Keratinocyte (primary cell): ENCODE measurements at regions not wholly inside any gene's neighbourhood (a gene's known extent, or its start where the extent isn't known, plus 50 kb on each side); places are given as distances from the start of the nearest gene placed in this dataset.

ENCODE experiments used
- DNase-seq: peaks from one replicate; pipeline ENCODE4 v3.0.0-alpha.2; 2011; ENCODE audit warnings: low read depth, missing footprints, low spot score
- FAIRE-seq: peaks from 2 replicates; lab custom pipeline; 2011; peaks lifted over from hg19 to GRCh38; lab: Jason Lieb, UNC
- H2AFZ ChIP-seq: 2 replicates; pipeline ENCODE4 v1.6.0; 2012; ENCODE audit warnings: low read length, control low read depth, inconsistent platforms; ENCODE audit not compliant: control insufficient read depth
- H3K27ac ChIP-seq: 2 replicates; pipeline ENCODE4 v1.5.1; 2011; ENCODE audit warnings: low read length; ENCODE audit not compliant: control insufficient read depth, insufficient read depth
- H3K27me3 ChIP-seq: 3 replicates; pipeline ENCODE4 v1.6.0; 2011; ENCODE audit warnings: low read length; ENCODE audit not compliant: control insufficient read depth, insufficient read depth; ENCODE audit errors: extremely low read depth
- H3K36me3 ChIP-seq, 2 experiments: 2 replicates in 1 of 2; 3 replicates in 1 of 2; pipeline ENCODE4 v1.5.1; 2011; ENCODE audit warnings: low read length in 2 of 2, mild to moderate bottlenecking in 1 of 2; ENCODE audit not compliant: control insufficient read depth in 2 of 2, insufficient read depth in 2 of 2; ENCODE audit errors: extremely low read depth in 1 of 2
- H3K4me1 ChIP-seq: 3 replicates; pipeline ENCODE4 v1.5.1; 2011; ENCODE audit warnings: low read length; ENCODE audit not compliant: control insufficient read depth, insufficient read depth; ENCODE audit errors: extremely low read depth
- H3K4me2 ChIP-seq: 3 replicates; pipeline ENCODE4 v1.6.0; 2011; ENCODE audit warnings: low read depth, low read length; ENCODE audit not compliant: control insufficient read depth, insufficient read depth; ENCODE audit errors: extremely low read depth
- H3K4me3 ChIP-seq, 3 experiments: fragments of 200-600 bp in 1 of 3; sonication (generic) in 1 of 3; 2 replicates in 2 of 3; 3 replicates in 1 of 3; pipeline ENCODE4 v1.5.1; 2011 to 2016; ENCODE audit warnings: low read length in 3 of 3, mild to moderate bottlenecking in 3 of 3, control low read depth in 2 of 3, inconsistent platforms in 1 of 3, low read depth in 1 of 3, mixed read lengths in 1 of 3, mixed run types in 1 of 3, moderate library complexity in 1 of 3; ENCODE audit not compliant: control insufficient read depth in 2 of 3, insufficient read depth in 2 of 3; ENCODE audit errors: extremely low read depth in 1 of 3
- H3K79me2 ChIP-seq: 2 replicates; pipeline ENCODE4 v1.6.0; 2012; ENCODE audit warnings: low read length; ENCODE audit not compliant: control insufficient read depth, insufficient read depth
- H3K9ac ChIP-seq: 3 replicates; pipeline ENCODE4 v1.6.0; 2011; ENCODE audit warnings: low read length; ENCODE audit not compliant: control insufficient read depth, insufficient read depth; ENCODE audit errors: extremely low read depth
- H3K9me1 ChIP-seq: 3 replicates; pipeline ENCODE4 v1.6.0; 2011; ENCODE audit warnings: low read length; ENCODE audit not compliant: control insufficient read depth, insufficient read depth; ENCODE audit errors: extremely low read depth
- H3K9me3 ChIP-seq: 2 replicates; pipeline ENCODE4 v1.5.1; 2012; ENCODE audit warnings: low read depth, low read length; ENCODE audit not compliant: control insufficient read depth
- H4K20me1 ChIP-seq: 3 replicates; pipeline ENCODE4 v1.6.0; 2011; ENCODE audit warnings: low read length; ENCODE audit not compliant: control insufficient read depth, insufficient read depth; ENCODE audit errors: extremely low read depth
- CTCF ChIP-seq, 3 experiments: IDR thresholded peaks in 1 of 3; conservative IDR thresholded peaks in 1 of 3; optimal IDR thresholded peaks in 1 of 3; 2 replicates in 2 of 3; 3 replicates in 1 of 3; pipeline versions ENCODE3 to v1.5.1; 2011; ENCODE audit warnings: low read length in 3 of 3, mild to moderate bottlenecking in 3 of 3, moderate library complexity in 2 of 3, control low read depth in 1 of 3, inconsistent platforms in 1 of 3; ENCODE audit not compliant: insufficient read depth in 2 of 3; ENCODE audit errors: extremely low read depth in 1 of 3
- EZH2 ChIP-seq: IDR thresholded peaks from one replicate; pipeline ENCODE4 v1.6.1; 2012; ENCODE audit warnings: inconsistent platforms, mild to moderate bottlenecking, low read length, moderate library complexity
- dilution Hi-C: fragments of 300-500 bp; cut with MboI; formaldehyde crosslinking; loops from one replicate; pipeline ENCODE4 v1.7.0; 2020; ENCODE audit warnings: low sequenced_read_pairs; ENCODE audit not compliant: extremely low pct_ligation_motif_present

DNA sequence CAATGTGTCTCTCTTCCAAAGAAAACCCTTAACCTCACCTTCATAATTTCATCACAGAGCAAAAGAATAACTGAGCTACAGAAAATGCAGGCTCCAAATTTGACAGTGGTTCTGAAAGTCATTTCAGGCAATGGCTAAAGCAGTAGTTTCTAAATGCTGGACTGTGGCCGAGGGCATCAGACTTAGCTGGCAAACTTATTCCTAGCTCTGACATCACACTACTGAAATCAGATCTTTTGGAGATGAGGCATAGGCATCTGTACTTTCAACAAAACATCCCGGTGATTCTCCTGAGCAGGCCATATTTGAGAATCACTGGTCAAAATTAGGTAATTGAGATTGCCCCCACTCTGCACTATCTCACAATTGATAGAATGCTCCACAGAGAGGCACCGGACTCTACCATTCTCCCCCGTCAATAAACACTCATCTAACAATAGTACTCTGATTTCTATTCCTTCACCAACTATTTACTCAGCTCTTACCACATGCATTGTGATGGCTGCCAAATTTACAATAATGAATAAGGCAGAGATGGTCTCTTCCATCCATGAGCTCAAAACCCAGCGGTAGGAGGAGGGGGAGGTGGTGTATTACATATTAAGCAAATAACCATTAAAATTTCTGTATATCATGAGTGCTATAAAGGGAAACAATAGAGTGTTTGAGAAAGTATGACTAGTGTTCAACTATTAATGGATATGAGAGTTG lies 57.3 kb upstream of the SPRED1 start:
- TF ChIP-seq CTCF (optimal IDR thresholded peaks at IDR 0.05 in 1 of 3, IDR thresholded peaks at IDR 0.05 in 1 of 3, conservative IDR thresholded peaks at IDR 0.05 in 1 of 3; ENCODE audit: extremely low read depth in 1 of 3, insufficient read depth in 2 of 3, low read length in 3 of 3), result no peak
- no peak for TF ChIP-seq EZH2
- FAIRE-seq (no peak), DNase-seq (no peak)
- no peak overlapping the region for H3K4me2 ChIP-seq
- H4K20me1 ChIP-seq, result no peaks in the 10 kb centered on the region
- no peaks in the 10 kb centered on the region for H3K9me3 ChIP-seq
- H3K9ac ChIP-seq, result no peak overlapping the region
- no peaks in the 10 kb centered on the region for H3K79me2 ChIP-seq
- dilution Hi-C loops, result no loop called here
- no peak overlapping the region for H2AFZ ChIP-seq
- no peaks in the 10 kb centered on the region for H3K4me1 ChIP-seq
- no peaks in the 10 kb centered on the region for H3K9me1 ChIP-seq
- no peak overlapping the region for H3K4me3 ChIP-seq
- H3K36me3 ChIP-seq, result no peaks in the 10 kb centered on the region
- H3K27me3 ChIP-seq, result no peaks in the 10 kb centered on the region
- no peak overlapping the region for H3K27ac ChIP-seq

- no peak for DNase-seq
- H2AFZ ChIP-seq, result no peak overlapping the region
- no peak overlapping the region for H3K9ac ChIP-seq
- H3K4me3 ChIP-seq, result no peak overlapping the region
- dilution Hi-C loops, result no loop called here
- H4K20me1 ChIP-seq, result no peaks in the 10 kb centered on the region
- no peak overlapping the region for H3K4me2 ChIP-seq
- H3K27me3 ChIP-seq, result no peaks in the 10 kb centered on the region
- no peaks in the 10 kb centered on the region for H3K9me3 ChIP-seq
- H3K36me3 ChIP-seq, result no peaks in the 10 kb centered on the region
- H3K79me2 ChIP-seq, result no peaks in the 10 kb centered on the region
- no peaks in the 10 kb centered on the region for H3K4me1 ChIP-seq
- FAIRE-seq, result no peak
- TF ChIP-seq CTCF (optimal IDR thresholded peaks at IDR 0.05 in 1 of 3, IDR thresholded peaks at IDR 0.05 in 1 of 3, conservative IDR thresholded peaks at IDR 0.05 in 1 of 3; ENCODE audit: extremely low read depth in 1 of 3, insufficient read depth in 2 of 3, low read length in 3 of 3) (no peak), EZH2 (no peak)
- no peak overlapping the region for H3K27ac ChIP-seq
- no peaks in the 10 kb centered on the region for H3K9me1 ChIP-seq
Observed at GRCh38 chr15:38196076-38196475, 56.6 kb upstream of the SPRED1 start.
